Activated naive CD8-positive, alpha-beta T cell treated with anti-CD3 and anti-CD28 coated beads, Interleukin-2, amount 50 U/mL, for 24 hours (primary cell): ENCODE measurements at regions not wholly inside any gene's neighbourhood (a gene's known extent, or its start where the extent isn't known, plus 50 kb on each side); places are given as distances from the start of the nearest gene placed in this dataset.

Source experiments
- ATAC-seq: fragments of 150-1000 bp; cut with Tn5 transposase; one replicate; pipeline ENCODE4 v1.10.0; 2021
- DNase-seq: peaks from one replicate; pipeline ENCODE4 v3.0.0; 2021
- H3K27ac Mint-ChIP-seq: one replicate; pipeline ENCODE4 v1.8.0; 2021; ENCODE audit warnings: mild to moderate bottlenecking, mixed read lengths
- H3K27me3 Mint-ChIP-seq: one replicate; pipeline ENCODE4 v1.8.0; 2021; ENCODE audit warnings: mixed read lengths
- H3K36me3 Mint-ChIP-seq: one replicate; pipeline ENCODE4 v1.8.0; 2021; ENCODE audit warnings: low read depth, mixed read lengths
- H3K4me1 Mint-ChIP-seq: one replicate; pipeline ENCODE4 v1.8.0; 2021; ENCODE audit warnings: mixed read lengths
- H3K4me3 Mint-ChIP-seq: one replicate; pipeline ENCODE4 v1.8.0; 2021; ENCODE audit warnings: mild to moderate bottlenecking, moderate library complexity, mixed read lengths
- H3K9me3 Mint-ChIP-seq: one replicate; pipeline ENCODE4 v1.8.0; 2021; ENCODE audit warnings: mixed read lengths

DNA sequence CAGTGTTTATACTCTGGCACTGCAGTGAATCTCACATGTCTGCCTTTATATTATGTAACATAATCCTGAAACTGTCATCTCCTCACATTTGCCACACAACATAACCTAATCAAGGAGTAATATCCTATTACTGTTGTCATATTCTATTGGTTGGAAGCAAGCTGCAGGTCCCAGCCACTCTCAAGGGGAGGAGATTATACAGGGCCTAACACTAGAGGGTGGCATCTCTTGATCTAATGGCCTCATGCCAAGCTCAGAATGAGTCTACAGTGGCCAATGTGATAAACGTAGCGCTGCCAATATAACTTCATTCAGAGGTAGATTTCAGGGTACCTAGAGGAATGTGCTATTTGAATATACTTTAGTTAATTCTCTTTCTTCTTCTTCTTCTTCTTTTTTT, 166.8 kb downstream of the BACH1 start:
- Mint-ChIP-seq H3K4me3 (no peak overlapping the region), H3K4me1 (no peaks in the 10 kb centered on the region), H3K36me3 (peaks cover 24% of the 10 kb centered on the region), H3K27ac (no peak overlapping the region), H3K9me3 (peaks cover 4% of the 10 kb centered on the region), H3K27me3 (no peaks in the 10 kb centered on the region)
- no peak for ATAC-seq
- no peak for DNase-seq

DNA sequence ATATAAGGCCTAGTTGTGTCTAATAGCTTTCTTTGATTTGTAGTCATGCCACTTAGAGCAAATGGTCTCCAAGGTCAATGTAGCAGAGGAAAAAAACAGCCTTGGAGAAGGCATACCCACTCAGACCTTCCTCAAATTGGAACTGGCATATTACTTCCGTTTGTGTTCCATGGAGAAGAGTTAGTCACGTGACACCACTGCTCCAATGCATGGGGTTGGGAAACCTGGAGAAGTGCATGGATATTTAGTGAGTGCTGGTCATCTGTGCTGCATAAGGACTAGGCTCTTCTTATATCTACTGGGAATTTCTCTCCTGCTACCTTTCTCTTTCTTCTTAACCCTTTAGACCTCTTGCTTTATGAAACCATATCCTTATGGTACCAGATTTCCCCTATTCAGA, 167.8 kb downstream of the BACH1 start:
- Mint-ChIP-seq H3K4me3 (no peak overlapping the region), H3K27me3 (no peaks in the 10 kb centered on the region), H3K9me3 (no peaks in the 10 kb centered on the region), H3K4me1 (peaks cover 1% of the 10 kb centered on the region), H3K36me3 (peaks cover 17% of the 10 kb centered on the region), H3K27ac (no peak overlapping the region)
- DNase-seq (no peak), ATAC-seq (no peak)

- Mint-ChIP-seq H3K36me3 (peaks cover 10% of the 10 kb centered on the region), H3K27me3 (no peaks in the 10 kb centered on the region), H3K4me3 (no peak overlapping the region), H3K9me3 (no peaks in the 10 kb centered on the region), H3K4me1 (peaks cover 1% of the 10 kb centered on the region), H3K27ac (no peak overlapping the region)
- DNase-seq = no peak
- ATAC-seq = no peak
Observed at GRCh38 chr21:29470397-29470796, 171.7 kb downstream of the BACH1 start.

DNA sequence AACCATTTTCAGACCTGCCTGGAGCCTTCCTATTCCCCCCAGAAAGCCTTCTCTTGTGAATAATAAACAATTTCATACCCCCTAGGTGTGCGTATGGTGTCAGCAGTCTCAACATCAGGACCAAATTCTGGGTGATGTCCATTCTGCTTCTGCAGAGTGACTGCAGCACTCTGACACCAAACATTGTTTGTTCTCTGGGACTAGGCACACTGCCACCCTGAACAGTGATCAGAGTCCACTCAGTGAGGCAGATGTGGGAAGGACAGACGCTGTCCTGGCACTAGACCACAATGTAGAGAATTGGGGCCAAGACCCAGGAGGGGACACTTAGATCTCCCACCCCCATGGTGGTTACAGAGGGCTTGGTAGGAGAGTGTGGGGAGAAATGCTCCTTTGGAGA, 175.1 kb downstream of the BACH1 start:
- no peak overlapping the region for H3K27ac Mint-ChIP-seq
- ATAC-seq = no peak

GRCh38 chr21:29475329-29475728, 176.6 kb downstream of the BACH1 start:
- no peak for DNase-seq
- no peak overlapping the region for H3K27ac Mint-ChIP-seq
- H3K36me3 Mint-ChIP-seq = no peaks in the 10 kb centered on the region
- H3K4me3 Mint-ChIP-seq = no peak overlapping the region
- H3K9me3 Mint-ChIP-seq = no peaks in the 10 kb centered on the region
- ATAC-seq = no peak
- no peaks in the 10 kb centered on the region for H3K27me3 Mint-ChIP-seq
- H3K4me1 Mint-ChIP-seq = peaks cover 7% of the 10 kb centered on the region

More for the DNA sequence above, 175.1 kb downstream of the BACH1 start:
- no peak overlapping the region for H3K4me3 Mint-ChIP-seq
- no peaks in the 10 kb centered on the region for H3K36me3 Mint-ChIP-seq
- no peaks in the 10 kb centered on the region for H3K9me3 Mint-ChIP-seq
- H3K4me1 Mint-ChIP-seq = peaks cover 7% of the 10 kb centered on the region
- no peaks in the 10 kb centered on the region for H3K27me3 Mint-ChIP-seq
- no peak for DNase-seq

- Mint-ChIP-seq H3K4me1 (peaks cover 6% of the 10 kb centered on the region), H3K9me3 (no peaks in the 10 kb centered on the region), H3K36me3 (peaks cover 2% of the 10 kb centered on the region), H3K4me3 (no peak overlapping the region), H3K27ac (no peak overlapping the region), H3K27me3 (no peaks in the 10 kb centered on the region)
- no peak for DNase-seq
- ATAC-seq = no peak
Observed at GRCh38 chr21:29477347-29477746, 178.6 kb downstream of the BACH1 start.

DNA sequence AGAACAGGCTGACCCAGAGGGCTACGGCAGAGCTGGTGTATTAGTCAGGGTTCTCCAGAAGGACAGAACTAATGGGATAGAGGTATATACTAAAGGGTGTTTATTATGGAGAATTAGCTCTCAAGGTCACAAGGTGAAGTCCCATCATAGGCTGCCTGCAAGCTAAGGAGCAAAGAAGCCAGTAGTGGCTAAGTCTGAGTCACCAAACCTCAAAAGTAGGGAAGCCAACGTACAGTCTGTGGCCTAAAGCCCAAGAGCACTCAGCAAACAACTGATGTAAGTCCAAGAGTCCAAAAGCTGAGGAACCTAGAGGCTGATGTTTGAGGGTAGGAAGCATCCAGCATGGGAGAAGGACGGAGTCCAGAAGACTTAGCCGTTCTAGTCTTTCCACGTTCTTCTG, 179.2 kb downstream of the BACH1 start:
- Mint-ChIP-seq H3K9me3 (no peaks in the 10 kb centered on the region), H3K4me3 (no peak overlapping the region), H3K4me1 (peaks cover 6% of the 10 kb centered on the region), H3K27me3 (no peaks in the 10 kb centered on the region), H3K27ac (no peak overlapping the region), H3K36me3 (peaks cover 4% of the 10 kb centered on the region)
- DNase-seq = no peak
- no peak for ATAC-seq

- no peak overlapping the region for H3K27ac Mint-ChIP-seq
- peaks cover 6% of the 10 kb centered on the region for H3K4me1 Mint-ChIP-seq
- H3K27me3 Mint-ChIP-seq = no peaks in the 10 kb centered on the region
- ATAC-seq = no peak
- H3K36me3 Mint-ChIP-seq = peaks cover 20% of the 10 kb centered on the region
- H3K9me3 Mint-ChIP-seq = no peaks in the 10 kb centered on the region
- no peak for DNase-seq
- no peak overlapping the region for H3K4me3 Mint-ChIP-seq
Observed at GRCh38 chr21:29481081-29481480, 182.4 kb downstream of the BACH1 start.

DNA sequence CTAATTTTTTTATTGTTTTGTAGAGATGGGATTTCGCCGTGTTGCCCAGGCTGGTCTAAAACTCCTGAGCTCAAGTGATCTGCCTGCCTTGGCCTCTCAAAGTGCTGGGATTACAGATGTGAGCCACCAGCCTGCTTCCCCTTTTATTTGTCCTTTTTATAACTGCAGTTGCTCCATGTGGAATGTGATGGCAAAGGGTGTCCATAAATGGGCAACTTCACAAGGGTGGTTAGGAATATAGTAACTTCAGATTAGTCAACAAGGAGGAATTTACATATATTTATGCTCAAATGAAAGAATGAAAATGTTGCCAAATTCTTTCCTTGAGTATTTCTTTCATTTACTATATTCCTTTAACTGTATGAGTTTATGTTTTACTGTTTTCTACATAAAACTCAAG, 182.9 kb downstream of the BACH1 start:
- H3K9me3 Mint-ChIP-seq = no peaks in the 10 kb centered on the region
- no peak overlapping the region for H3K27ac Mint-ChIP-seq
- ATAC-seq (no peak), DNase-seq (no peak)
- H3K4me1 Mint-ChIP-seq = peaks cover 4% of the 10 kb centered on the region
- H3K4me3 Mint-ChIP-seq = no peak overlapping the region
- peaks cover 20% of the 10 kb centered on the region for H3K36me3 Mint-ChIP-seq
- H3K27me3 Mint-ChIP-seq = no peaks in the 10 kb centered on the region

- Mint-ChIP-seq H3K27me3 (no peaks in the 10 kb centered on the region), H3K4me1 (no peaks in the 10 kb centered on the region), H3K4me3 (no peak overlapping the region), H3K9me3 (no peaks in the 10 kb centered on the region), H3K36me3 (peaks cover 22% of the 10 kb centered on the region), H3K27ac (no peak overlapping the region)
- ATAC-seq (no peak), DNase-seq (no peak)
Observed at GRCh38 chr21:29486306-29486807, 187.6 kb downstream of the BACH1 start.
